PC-9 (cell line): ENCODE measurements at regions not wholly inside any gene's neighbourhood (a gene's known extent, or its start where the extent isn't known, plus 50 kb on each side); places are given as distances from the start of the nearest gene placed in this dataset.

Experiments used
- CTCF ChIP-seq: fragments of 200-600 bp; sonication (generic); conservative IDR thresholded peaks from 2 replicates; pipeline ENCODE4 v1.6.1; 2017; ENCODE audit warnings: mixed run types, antibody characterized with exemption, mild to moderate bottlenecking, moderate library complexity
- EZH2 ChIP-seq: fragments of 200-600 bp; sonication (generic); IDR thresholded peaks from 2 replicates; pipeline ENCODE4 v1.8.0; 2017; ENCODE audit warnings: antibody characterized with exemption, low read depth

DNA sequence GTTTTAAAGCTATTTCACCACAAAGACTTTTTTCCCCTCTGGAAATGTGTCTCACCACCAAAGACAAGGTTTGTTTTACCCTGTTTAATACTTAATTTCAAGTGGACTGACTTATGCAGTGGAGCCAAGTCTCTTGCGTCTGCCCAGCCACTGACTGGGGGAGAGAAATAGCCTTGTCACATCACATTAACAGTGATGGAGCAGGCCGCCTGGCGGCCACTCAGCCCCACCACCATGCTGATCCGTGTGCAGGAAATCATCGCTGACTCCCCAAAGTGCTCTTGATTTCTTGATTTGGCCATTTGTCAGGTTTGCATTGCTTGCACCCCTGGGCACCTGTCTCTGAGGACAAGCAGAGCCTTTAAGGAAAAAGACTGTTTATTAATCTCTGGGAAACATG, 334.1 kb downstream of the GLRX3 start:
- TF ChIP-seq CTCF (no peak), EZH2 (no peak)
